ENCODE measurements at regions not wholly inside any gene's neighbourhood (a gene's known extent, or its start where the extent isn't known, plus 50 kb on each side); places are given as distances from the start of the nearest gene placed in this dataset.

DNA sequence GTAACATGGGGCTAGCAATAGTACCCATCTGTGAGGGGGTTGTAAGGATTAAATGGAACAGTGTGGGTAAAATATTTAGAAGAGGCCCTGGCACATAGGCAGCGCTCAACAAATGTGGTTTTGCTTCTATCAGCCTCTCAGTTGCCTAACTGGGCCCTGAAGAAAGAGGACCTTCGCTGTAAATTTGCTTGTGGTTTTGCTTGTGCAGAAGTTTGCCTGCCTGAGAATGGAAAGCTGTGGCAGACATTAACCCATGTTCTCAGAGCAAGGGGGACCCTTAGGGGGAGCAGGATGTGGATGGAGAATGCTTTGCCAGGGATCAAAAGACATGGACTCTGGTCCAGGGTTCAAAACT is 160.1 kb downstream of the BRMS1L start:
- no peak for TF ChIP-seq CTCF (IDR thresholded peaks at IDR 0.05)
- TF ChIP-seq POLR2A (IDR thresholded peaks at IDR 0.05): no peak

All from gastroesophageal sphincter (tissue), 3 donors.